ENCODE measurements at regions not wholly inside any gene's neighbourhood (a gene's known extent, or its start where the extent isn't known, plus 50 kb on each side); places are given as distances from the start of the nearest gene placed in this dataset.
"Not testable (repeated sequence)": the region's sequence is repeated elsewhere in the genome, so short reads cannot be mapped to it uniquely, and the experiment has no call there.

- DNase-seq, result no peak
Observed at GRCh38 chr15:69661446-69661845, 208.8 kb downstream of the RPLP1 start.

- DNase-seq, result no peak
Observed at GRCh38 chr15:69661871-69662644, 209.4 kb downstream of the RPLP1 start.

GRCh38 chr15:69662645-69663000 lies 210.0 kb downstream of the RPLP1 start:
- no peak for DNase-seq

GRCh38 chr15:69663441-69663840 lies 210.8 kb downstream of the RPLP1 start:
- DNase-seq, result no peak

- DNase-seq, result no peak
Observed at GRCh38 chr15:69663982-69664381, 211.4 kb downstream of the RPLP1 start.

- no peak for DNase-seq
Observed at GRCh38 chr15:69664572-69665571, 212.3 kb downstream of the RPLP1 start.

- DNase-seq, result no peak
Observed at GRCh38 chr15:69665641-69666111, 213.1 kb downstream of the RPLP1 start.

GRCh38 chr15:69666441-69666882 lies 213.8 kb downstream of the RPLP1 start:
- no peak for DNase-seq

GRCh38 chr15:69666921-69667811 lies 214.5 kb downstream of the RPLP1 start:
- DNase-seq, result no peak

GRCh38 chr15:69668039-69668705 lies 215.6 kb downstream of the RPLP1 start:
- no peak for DNase-seq

GRCh38 chr15:69668963-69669362 lies 216.3 kb downstream of the RPLP1 start:
- DNase-seq, result no peak

- no peak for DNase-seq
Observed at GRCh38 chr15:69669446-69669845, 216.8 kb downstream of the RPLP1 start.

GRCh38 chr15:69673291-69673881 lies 220.8 kb downstream of the RPLP1 start:
- no peak for DNase-seq

- no peak for DNase-seq
Observed at GRCh38 chr15:69675731-69676130, 223.1 kb downstream of the RPLP1 start.

- DNase-seq, result no peak
Observed at GRCh38 chr15:69677403-69677802, 224.8 kb downstream of the RPLP1 start.

- no peak for DNase-seq
Observed at GRCh38 chr15:69679623-69680228, 227.1 kb downstream of the RPLP1 start.

- DNase-seq, result not testable (repeated sequence)
Observed at GRCh38 chr15:69684823-69685222, 232.2 kb downstream of the RPLP1 start.

- no peak for DNase-seq
Observed at GRCh38 chr15:69685512-69686452, 233.2 kb downstream of the RPLP1 start.

- no peak for DNase-seq
Observed at GRCh38 chr15:69686626-69687025, 234.0 kb downstream of the RPLP1 start.

GRCh38 chr15:69689133-69689532 lies 236.5 kb downstream of the RPLP1 start:
- no peak for DNase-seq

Data from activated T-cell treated with anti-CD3 and anti-CD28 coated beads, Interleukin-2, amount 50 U/mL, for 1 hour (primary cell).